ENCODE measurements at regions not wholly inside any gene's neighbourhood (a gene's known extent, or its start where the extent isn't known, plus 50 kb on each side); places are given as distances from the start of the nearest gene placed in this dataset.
"Not testable (repeated sequence)": the region's sequence is repeated elsewhere in the genome, so short reads cannot be mapped to it uniquely, and the experiment has no call there.

DNA sequence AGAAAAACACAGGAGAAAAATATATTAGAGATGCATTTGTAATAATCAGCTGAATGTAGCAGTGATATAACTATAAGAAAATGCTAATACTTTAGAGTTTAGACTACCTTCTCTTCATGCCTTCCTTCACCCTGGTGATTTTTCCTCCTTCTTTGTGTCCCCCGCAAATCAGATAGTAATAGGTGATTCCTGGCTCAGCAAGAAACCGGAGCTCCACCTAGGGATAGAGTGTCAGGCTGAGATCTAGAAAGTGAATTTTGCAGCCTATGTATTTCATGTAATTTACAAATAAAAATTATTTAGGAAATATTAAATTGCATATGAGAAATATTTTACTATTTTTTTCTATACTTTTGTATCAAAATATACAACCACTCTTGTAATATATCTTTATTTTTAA is 109.8 kb upstream of the ST8SIA4 start:
- 67% methylated on average over 1 of the region's 2 CpGs; no CpG with 5 or more reads in 1 of the 2 experiments for WGBS, 2 experiments

GRCh38 chr5:101009758-101010519 is 106.9 kb upstream of the ST8SIA4 start:
- no peaks in the 10 kb centered on the region for H3K36me3 ChIP-seq (ENCODE audit: control insufficient read depth, insufficient read depth, low read length)
- no peak overlapping the region for H3K27ac ChIP-seq (ENCODE audit: insufficient read depth, low read depth, low read length, poor library complexity, severe bottlenecking)
- H3K4me1 ChIP-seq (ENCODE audit: control insufficient read depth, insufficient read depth, low read length) = no peaks in the 10 kb centered on the region
- no peak overlapping the region for H3K4me3 ChIP-seq (ENCODE audit: insufficient read depth, low read depth, low read length)
- WGBS, 2 experiments = 75 to 79% methylated on average over 9 of the region's 9 CpGs
- no peaks in the 10 kb centered on the region for H3K27me3 ChIP-seq (ENCODE audit: control insufficient read depth, insufficient read depth, low read length, poor library complexity, severe bottlenecking)
- no peaks in the 10 kb centered on the region for H3K9me3 ChIP-seq (ENCODE audit: control insufficient read depth, low read length)

More for the DNA sequence above, 109.8 kb upstream of the ST8SIA4 start:
- Histone ChIP-seq H3K27ac (ENCODE audit: insufficient read depth, low read depth, low read length, poor library complexity, severe bottlenecking) (no peak overlapping the region), H3K9me3 (ENCODE audit: control insufficient read depth, low read length) (no peaks in the 10 kb centered on the region), H3K36me3 (ENCODE audit: control insufficient read depth, insufficient read depth, low read length) (no peaks in the 10 kb centered on the region), H3K4me1 (ENCODE audit: control insufficient read depth, insufficient read depth, low read length) (no peaks in the 10 kb centered on the region), H3K4me3 (ENCODE audit: insufficient read depth, low read depth, low read length) (no peak overlapping the region), H3K27me3 (ENCODE audit: control insufficient read depth, insufficient read depth, low read length, poor library complexity, severe bottlenecking) (no peaks in the 10 kb centered on the region)

DNA sequence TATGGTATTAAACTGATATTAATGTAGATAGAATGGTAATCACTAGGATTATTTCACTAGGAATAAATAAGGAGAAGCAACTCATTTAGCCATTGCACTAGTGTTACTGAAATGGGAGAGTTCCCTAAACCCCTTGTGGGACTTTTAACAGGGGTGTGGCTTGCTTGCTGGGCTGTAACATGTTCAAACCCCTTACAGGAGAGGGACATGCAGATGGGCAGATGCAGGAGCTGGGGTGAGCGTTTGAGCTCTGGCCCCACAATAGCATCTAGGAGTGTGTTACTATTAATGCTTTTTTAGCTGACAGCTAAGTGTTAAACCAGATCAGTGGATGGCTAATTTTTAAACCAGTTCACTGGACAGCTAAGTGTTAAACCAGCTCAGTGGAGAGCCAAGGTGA is 89.3 kb upstream of the ST8SIA4 start:
- Histone ChIP-seq H3K4me3 (ENCODE audit: insufficient read depth, low read depth, low read length) (no peak overlapping the region), H3K27ac (ENCODE audit: insufficient read depth, low read depth, low read length, poor library complexity, severe bottlenecking) (no peak overlapping the region), H3K4me1 (ENCODE audit: control insufficient read depth, insufficient read depth, low read length) (no peaks in the 10 kb centered on the region), H3K36me3 (ENCODE audit: control insufficient read depth, insufficient read depth, low read length) (no peaks in the 10 kb centered on the region), H3K9me3 (ENCODE audit: control insufficient read depth, low read length) (no peaks in the 10 kb centered on the region), H3K27me3 (ENCODE audit: control insufficient read depth, insufficient read depth, low read length, poor library complexity, severe bottlenecking) (no peaks in the 10 kb centered on the region)
- 94 to 96% methylated on average over 1 of the region's 1 CpG for WGBS, 2 experiments

- H3K27ac ChIP-seq (ENCODE audit: insufficient read depth, low read depth, low read length, poor library complexity, severe bottlenecking); H3K4me1 ChIP-seq (ENCODE audit: control insufficient read depth, insufficient read depth, low read length); H3K9me3 ChIP-seq (ENCODE audit: control insufficient read depth, low read length); H3K36me3 ChIP-seq (ENCODE audit: control insufficient read depth, insufficient read depth, low read length); H3K27me3 ChIP-seq (ENCODE audit: control insufficient read depth, insufficient read depth, low read length, poor library complexity, severe bottlenecking); H3K4me3 ChIP-seq (ENCODE audit: insufficient read depth, low read depth, low read length): not testable (repeated sequence)
- 85 to 89% methylated on average over 4 to 6 of the region's 6 CpGs for WGBS, 2 experiments
These were observed 80.5 kb upstream of the ST8SIA4 start for GRCh38 chr5:100983601-100984000.

- Histone ChIP-seq H3K27ac (ENCODE audit: insufficient read depth, low read depth, low read length, poor library complexity, severe bottlenecking) (no peak overlapping the region), H3K9me3 (ENCODE audit: control insufficient read depth, low read length) (no peaks in the 10 kb centered on the region)
- WGBS, 2 experiments = 94 to 99% methylated on average over 3 of the region's 3 CpGs
These were observed 71.0 kb upstream of the ST8SIA4 start for GRCh38 chr5:100974082-100974481.

GRCh38 chr5:100970646-100971255 is 67.7 kb upstream of the ST8SIA4 start:
- Histone ChIP-seq H3K9me3 (ENCODE audit: control insufficient read depth, low read length) (no peaks in the 10 kb centered on the region), H3K36me3 (ENCODE audit: control insufficient read depth, insufficient read depth, low read length) (no peaks in the 10 kb centered on the region), H3K4me3 (ENCODE audit: insufficient read depth, low read depth, low read length) (no peak overlapping the region), H3K27me3 (ENCODE audit: control insufficient read depth, insufficient read depth, low read length, poor library complexity, severe bottlenecking) (no peaks in the 10 kb centered on the region), H3K27ac (ENCODE audit: insufficient read depth, low read depth, low read length, poor library complexity, severe bottlenecking) (no peak overlapping the region), H3K4me1 (ENCODE audit: control insufficient read depth, insufficient read depth, low read length) (no peaks in the 10 kb centered on the region)
- WGBS, 2 experiments = 85 to 88% methylated on average over 4 to 5 of the region's 5 CpGs

More at GRCh38 chr5:100974082-100974481, 71.0 kb upstream of the ST8SIA4 start:
- no peaks in the 10 kb centered on the region for H3K27me3 ChIP-seq (ENCODE audit: control insufficient read depth, insufficient read depth, low read length, poor library complexity, severe bottlenecking)
- H3K4me1 ChIP-seq (ENCODE audit: control insufficient read depth, insufficient read depth, low read length) = no peaks in the 10 kb centered on the region
- no peaks in the 10 kb centered on the region for H3K36me3 ChIP-seq (ENCODE audit: control insufficient read depth, insufficient read depth, low read length)
- no peak overlapping the region for H3K4me3 ChIP-seq (ENCODE audit: insufficient read depth, low read depth, low read length)

GRCh38 chr5:100965291-100965690 is 62.2 kb upstream of the ST8SIA4 start:
- H3K4me3 ChIP-seq (ENCODE audit: insufficient read depth, low read depth, low read length) = no peak overlapping the region
- H3K4me1 ChIP-seq (ENCODE audit: control insufficient read depth, insufficient read depth, low read length) = no peaks in the 10 kb centered on the region
- no peak overlapping the region for H3K27ac ChIP-seq (ENCODE audit: insufficient read depth, low read depth, low read length, poor library complexity, severe bottlenecking)
- H3K27me3 ChIP-seq (ENCODE audit: control insufficient read depth, insufficient read depth, low read length, poor library complexity, severe bottlenecking) = no peaks in the 10 kb centered on the region
- no peaks in the 10 kb centered on the region for H3K9me3 ChIP-seq (ENCODE audit: control insufficient read depth, low read length)
- H3K36me3 ChIP-seq (ENCODE audit: control insufficient read depth, insufficient read depth, low read length) = no peaks in the 10 kb centered on the region

Measured in ectodermal cell (in vitro differentiated cells).